Colonic mucosa (tissue), 4 donors: ENCODE measurements at regions not wholly inside any gene's neighbourhood (a gene's known extent, or its start where the extent isn't known, plus 50 kb on each side); places are given as distances from the start of the nearest gene placed in this dataset.

Experiments
- DNase-seq: peaks from one replicate; pipeline ENCODE4 v3.0.0-alpha.2; 2020
- H3K27ac ChIP-seq: fragments of 200-600 bp; one replicate; pipeline ENCODE4 v1.8.0; 2021
- H3K27me3 ChIP-seq: fragments of 200-600 bp; one replicate; pipeline ENCODE4 v1.8.0; 2021
- H3K36me3 ChIP-seq: fragments of 200-600 bp; one replicate; pipeline ENCODE4 v1.8.0; 2021
- H3K4me1 ChIP-seq: fragments of 200-600 bp; one replicate; pipeline ENCODE4 v1.8.0; 2021; ENCODE audit warnings: mild to moderate bottlenecking
- H3K4me3 ChIP-seq: fragments of 200-600 bp; one replicate; pipeline ENCODE4 v1.8.0; 2021
- H3K9ac ChIP-seq, 2 donors: one replicate each; pipeline ENCODE4 v1.7.0; 2013; ENCODE audit warnings: control low read depth in 2 of 2, low read depth in 2 of 2, low read length in 2 of 2
- H3K9me3 ChIP-seq: fragments of 200-600 bp; one replicate; pipeline ENCODE4 v1.8.0; 2021
- intact Hi-C: fragments of 100-400 bp; cut with DNase I; formaldehyde crosslinking; loops from one replicate; pipeline ENCODE4 v1.14.1; 2022
- TF ChIP-seq, protein P1 (sequence below): fragments of 200-600 bp; IDR thresholded peaks from one replicate; pipeline ENCODE4 v1.8.0; 2022; ENCODE audit warnings: antibody characterized with exemption, mild to moderate bottlenecking
- donor health status: healthy.
- donor health status: DM: no; HTN: no; CAD: no.
- donor health status: DM: no; HTN: no; CAD: no.

DNA sequence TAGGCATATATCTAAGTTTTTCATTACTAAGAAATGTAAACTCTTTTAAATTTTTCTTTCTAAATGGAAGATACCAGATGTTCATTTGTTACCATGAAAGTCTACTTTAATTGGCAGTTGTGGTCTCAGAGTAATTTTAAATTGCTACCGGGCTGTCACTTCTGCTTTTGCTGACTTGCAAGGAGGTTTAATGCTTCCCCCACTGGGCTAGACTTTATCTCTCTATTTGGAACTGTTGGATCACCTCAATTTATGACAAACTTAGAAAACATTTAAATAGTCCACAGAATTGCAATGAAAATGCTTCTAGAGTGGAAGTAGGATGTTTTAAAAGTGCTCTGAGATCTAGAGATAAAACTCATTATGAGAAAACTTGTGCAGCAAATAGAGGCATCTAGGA, 479.8 kb upstream of the GOT2 start:
- Histone ChIP-seq H3K4me1 (no peaks in the 10 kb centered on the region), H3K27me3 (no peaks in the 10 kb centered on the region), H3K36me3 (no peaks in the 10 kb centered on the region), H3K4me3 (no peak overlapping the region), H3K9me3 (no peaks in the 10 kb centered on the region), H3K9ac (no peak overlapping the region), H3K27ac (no peak overlapping the region)
- TF ChIP-seq, protein P1, sequence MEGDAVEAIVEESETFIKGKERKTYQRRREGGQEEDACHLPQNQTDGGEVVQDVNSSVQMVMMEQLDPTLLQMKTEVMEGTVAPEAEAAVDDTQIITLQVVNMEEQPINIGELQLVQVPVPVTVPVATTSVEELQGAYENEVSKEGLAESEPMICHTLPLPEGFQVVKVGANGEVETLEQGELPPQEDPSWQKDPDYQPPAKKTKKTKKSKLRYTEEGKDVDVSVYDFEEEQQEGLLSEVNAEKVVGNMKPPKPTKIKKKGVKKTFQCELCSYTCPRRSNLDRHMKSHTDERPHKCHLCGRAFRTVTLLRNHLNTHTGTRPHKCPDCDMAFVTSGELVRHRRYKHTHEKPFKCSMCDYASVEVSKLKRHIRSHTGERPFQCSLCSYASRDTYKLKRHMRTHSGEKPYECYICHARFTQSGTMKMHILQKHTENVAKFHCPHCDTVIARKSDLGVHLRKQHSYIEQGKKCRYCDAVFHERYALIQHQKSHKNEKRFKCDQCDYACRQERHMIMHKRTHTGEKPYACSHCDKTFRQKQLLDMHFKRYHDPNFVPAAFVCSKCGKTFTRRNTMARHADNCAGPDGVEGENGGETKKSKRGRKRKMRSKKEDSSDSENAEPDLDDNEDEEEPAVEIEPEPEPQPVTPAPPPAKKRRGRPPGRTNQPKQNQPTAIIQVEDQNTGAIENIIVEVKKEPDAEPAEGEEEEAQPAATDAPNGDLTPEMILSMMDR, result no peak
- no peak for DNase-seq
- intact Hi-C loops, result no loop called here

DNA sequence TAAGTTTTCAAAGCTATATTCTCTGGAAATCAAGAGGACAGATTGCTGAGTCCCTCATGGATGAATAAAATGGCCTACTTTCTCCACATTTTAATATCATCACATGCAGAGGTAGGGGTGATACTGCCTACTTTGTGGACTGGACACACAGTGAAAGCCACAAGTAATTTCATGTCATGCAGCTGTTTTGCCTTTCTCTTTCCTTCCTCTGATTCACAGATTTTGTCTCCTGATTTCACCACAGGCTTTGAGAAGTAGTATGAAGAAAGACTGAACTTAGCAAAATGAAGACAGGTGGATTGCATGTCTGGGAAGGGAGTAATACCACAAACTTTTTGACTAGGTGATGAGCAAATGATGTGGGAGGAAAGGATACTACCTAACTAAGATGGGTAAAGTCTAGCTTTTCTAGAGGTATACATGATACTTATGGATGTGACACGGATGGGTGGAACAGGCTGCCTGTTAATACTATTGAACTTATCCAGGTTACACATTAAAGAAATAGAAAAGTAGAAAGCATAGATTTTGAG, 478.4 kb upstream of the GOT2 start:
- TF ChIP-seq, protein P1, result no peak
- no peak overlapping the region for H3K27ac ChIP-seq

DNA sequence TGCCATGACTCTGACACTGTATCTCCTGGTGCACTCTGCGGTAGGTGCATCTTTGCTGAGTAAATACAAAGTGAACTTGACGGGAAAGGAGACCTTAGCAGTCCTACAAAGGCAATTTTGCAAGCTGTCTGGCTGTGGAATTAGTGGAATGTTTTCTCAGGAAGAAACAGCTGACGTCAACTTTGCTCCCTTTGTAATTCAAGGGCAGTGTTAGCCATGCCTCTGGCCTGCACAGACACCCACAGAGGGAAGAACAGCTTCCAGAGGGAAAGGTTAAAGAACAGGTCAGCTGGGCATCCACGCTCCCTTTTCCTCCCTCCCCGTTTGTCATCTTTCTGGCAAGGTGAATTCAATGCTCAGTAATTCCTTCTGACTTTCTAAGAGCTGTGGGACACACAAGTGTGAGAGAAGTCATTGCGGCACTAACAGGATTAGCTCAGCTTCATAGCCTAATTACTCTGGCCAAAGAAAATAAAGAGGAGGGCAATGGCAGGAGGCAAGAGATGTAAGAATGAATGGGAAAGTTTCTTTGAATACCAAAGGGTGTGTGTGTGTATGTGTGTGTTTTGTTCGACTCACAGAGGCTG, 476.9 kb upstream of the GOT2 start:
- Histone ChIP-seq H3K27ac (no peak overlapping the region), H3K4me1 (no peaks in the 10 kb centered on the region), H3K9ac (no peak overlapping the region), H3K36me3 (no peaks in the 10 kb centered on the region), H3K4me3 (no peak overlapping the region), H3K27me3 (no peaks in the 10 kb centered on the region), H3K9me3 (no peaks in the 10 kb centered on the region)
- intact Hi-C loops, result no loop called here
- no peak for DNase-seq
- TF ChIP-seq, protein P1, result no peak

More for the DNA sequence above, 478.4 kb upstream of the GOT2 start:
- no peaks in the 10 kb centered on the region for H3K4me1 ChIP-seq
- H3K27me3 ChIP-seq, result no peaks in the 10 kb centered on the region
- intact Hi-C loops, result no loop called here
- H3K36me3 ChIP-seq, result no peaks in the 10 kb centered on the region
- H3K9ac ChIP-seq, result no peak overlapping the region
- no peaks in the 10 kb centered on the region for H3K9me3 ChIP-seq
- no peak overlapping the region for H3K4me3 ChIP-seq
- no peak for DNase-seq

DNA sequence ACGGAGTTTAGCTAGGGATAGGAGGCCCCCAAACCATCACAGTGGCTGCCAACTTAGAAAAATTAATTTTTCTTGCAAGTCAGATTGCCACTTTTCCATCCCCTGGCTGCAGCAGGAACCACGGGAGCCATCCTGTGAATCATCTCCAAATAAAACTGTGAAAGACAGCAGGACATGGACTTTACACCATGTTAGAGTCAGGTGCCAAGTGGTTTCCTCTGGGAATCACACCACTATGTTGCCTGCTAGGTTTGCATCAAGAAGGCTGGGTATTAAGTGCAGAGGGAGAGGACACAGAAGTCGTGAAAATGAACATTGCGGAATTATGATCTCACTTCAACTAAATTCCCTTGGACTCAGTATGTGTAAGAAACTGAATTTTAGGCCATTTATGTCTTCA, 471.3 kb upstream of the GOT2 start:
- Histone ChIP-seq H3K4me3 (no peak overlapping the region), H3K9ac (no peak overlapping the region), H3K27me3 (no peaks in the 10 kb centered on the region), H3K27ac (no peak overlapping the region), H3K4me1 (no peaks in the 10 kb centered on the region), H3K9me3 (no peaks in the 10 kb centered on the region), H3K36me3 (no peaks in the 10 kb centered on the region)
- intact Hi-C loops, result no loop called here
- DNase-seq, result no peak
- TF ChIP-seq, protein P1, result no peak

DNA sequence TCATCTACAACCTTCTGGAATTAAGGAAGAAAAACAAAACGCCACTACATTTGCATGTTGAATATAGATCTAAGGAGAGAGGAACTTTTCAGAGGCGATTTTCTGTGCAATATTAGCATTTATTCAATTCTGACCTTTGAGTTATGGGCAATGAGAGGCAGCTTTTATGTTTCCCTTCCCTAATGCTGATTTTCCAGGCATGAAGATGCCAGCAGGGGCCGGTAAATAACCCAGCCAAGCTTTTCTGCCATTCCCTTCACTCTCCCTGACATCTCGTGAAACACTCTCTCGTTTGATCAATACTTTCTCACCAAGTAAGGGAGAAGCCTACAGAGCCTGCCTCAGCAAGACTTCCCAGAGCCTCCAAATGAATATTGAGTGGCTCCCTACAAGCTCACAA, 470.5 kb upstream of the GOT2 start:
- Histone ChIP-seq H3K27me3 (no peaks in the 10 kb centered on the region), H3K4me3 (no peak overlapping the region), H3K36me3 (no peaks in the 10 kb centered on the region), H3K4me1 (no peaks in the 10 kb centered on the region), H3K9me3 (no peaks in the 10 kb centered on the region), H3K9ac (no peak overlapping the region), H3K27ac (no peak overlapping the region)
- no peak for DNase-seq
- intact Hi-C loops, result no loop called here
- TF ChIP-seq, protein P1, result no peak
